GM12874 (cell line): ENCODE measurements at regions not wholly inside any gene's neighbourhood (a gene's known extent, or its start where the extent isn't known, plus 50 kb on each side); places are given as distances from the start of the nearest gene placed in this dataset.

Source experiments
- TF ChIP-seq, protein P1 (sequence below): IDR thresholded peaks from 2 replicates; pipeline ENCODE4 v1.5.1; 2011; ENCODE audit warnings: low read depth, mild to moderate bottlenecking, control low read depth, low read length, moderate library complexity; ENCODE audit not compliant: insufficient read depth

DNA sequence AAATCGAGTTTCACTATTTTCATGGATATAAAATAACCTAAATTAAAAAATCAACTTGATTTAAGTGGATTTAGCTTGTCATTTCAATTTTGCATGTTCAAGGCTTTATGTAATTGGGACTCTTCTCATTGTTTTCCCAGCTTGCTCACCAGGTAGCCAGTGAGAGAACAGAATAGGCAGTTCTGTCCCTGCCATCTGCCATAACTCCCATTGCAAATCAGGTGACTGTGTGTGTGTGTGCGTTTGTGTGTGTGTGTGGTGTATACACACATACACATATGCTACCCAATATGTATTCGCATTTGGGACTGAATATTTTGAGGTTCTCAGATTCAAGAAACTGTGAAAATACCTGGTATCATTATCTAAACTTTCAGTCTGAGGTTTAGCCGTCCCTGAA lies 1069.8 kb downstream of the IGSF11 start:
- TF ChIP-seq, protein P1, sequence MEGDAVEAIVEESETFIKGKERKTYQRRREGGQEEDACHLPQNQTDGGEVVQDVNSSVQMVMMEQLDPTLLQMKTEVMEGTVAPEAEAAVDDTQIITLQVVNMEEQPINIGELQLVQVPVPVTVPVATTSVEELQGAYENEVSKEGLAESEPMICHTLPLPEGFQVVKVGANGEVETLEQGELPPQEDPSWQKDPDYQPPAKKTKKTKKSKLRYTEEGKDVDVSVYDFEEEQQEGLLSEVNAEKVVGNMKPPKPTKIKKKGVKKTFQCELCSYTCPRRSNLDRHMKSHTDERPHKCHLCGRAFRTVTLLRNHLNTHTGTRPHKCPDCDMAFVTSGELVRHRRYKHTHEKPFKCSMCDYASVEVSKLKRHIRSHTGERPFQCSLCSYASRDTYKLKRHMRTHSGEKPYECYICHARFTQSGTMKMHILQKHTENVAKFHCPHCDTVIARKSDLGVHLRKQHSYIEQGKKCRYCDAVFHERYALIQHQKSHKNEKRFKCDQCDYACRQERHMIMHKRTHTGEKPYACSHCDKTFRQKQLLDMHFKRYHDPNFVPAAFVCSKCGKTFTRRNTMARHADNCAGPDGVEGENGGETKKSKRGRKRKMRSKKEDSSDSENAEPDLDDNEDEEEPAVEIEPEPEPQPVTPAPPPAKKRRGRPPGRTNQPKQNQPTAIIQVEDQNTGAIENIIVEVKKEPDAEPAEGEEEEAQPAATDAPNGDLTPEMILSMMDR = no peak

DNA sequence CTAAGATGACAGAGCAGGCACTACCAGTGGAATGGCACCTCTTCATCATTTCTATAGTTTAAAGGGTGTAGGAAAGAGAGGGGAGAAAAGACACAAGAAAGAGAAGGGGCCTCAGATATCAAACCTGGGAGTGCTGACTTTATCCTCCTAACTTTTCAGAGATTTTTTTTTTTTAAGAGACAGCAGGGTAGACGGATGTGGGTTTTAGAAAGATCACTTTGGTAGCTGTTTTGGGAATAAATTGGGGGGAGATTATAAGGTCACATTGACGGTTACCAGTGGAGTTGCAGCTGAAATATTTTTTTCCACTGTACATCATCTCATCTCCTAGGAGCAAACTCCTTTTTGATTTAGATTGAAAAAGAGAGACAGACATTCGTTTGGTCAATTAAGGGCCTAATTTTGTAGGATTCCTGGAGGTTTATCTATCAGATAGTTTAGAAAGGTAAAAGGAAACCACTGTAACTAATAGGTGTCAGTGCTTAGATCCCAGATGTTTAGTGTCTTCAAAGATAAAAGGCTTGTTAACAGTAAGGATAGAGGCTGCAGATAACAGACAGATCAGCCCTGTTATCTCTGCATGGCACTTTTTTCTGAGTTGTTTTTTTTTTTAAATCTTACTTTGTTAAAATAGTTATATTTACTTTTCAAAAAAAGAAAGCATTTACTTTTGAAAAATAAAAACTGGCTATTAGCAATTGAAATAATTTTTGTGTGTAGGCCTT lies 1057.0 kb downstream of the IGSF11 start:
- TF ChIP-seq, protein P1 = no peak

DNA sequence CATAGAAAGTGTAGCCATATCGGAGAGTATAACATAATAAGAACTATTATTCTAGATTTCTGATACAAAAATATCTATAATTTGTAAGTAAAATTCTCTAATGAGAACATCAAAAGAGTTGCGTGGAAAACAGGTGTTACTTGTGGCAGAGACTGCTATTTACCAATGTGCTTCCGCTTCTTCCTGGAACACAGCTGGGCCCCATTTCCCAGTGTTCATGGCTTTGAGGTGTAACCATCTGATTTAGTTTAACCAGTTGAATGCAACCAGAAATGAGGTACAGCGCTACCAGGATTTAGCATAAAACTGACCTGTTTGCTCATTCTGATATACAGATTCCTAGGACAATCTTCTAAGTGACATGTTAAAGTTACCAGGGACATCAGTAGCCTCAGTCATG lies 1055.2 kb downstream of the IGSF11 start:
- TF ChIP-seq, protein P1 = no peak

DNA sequence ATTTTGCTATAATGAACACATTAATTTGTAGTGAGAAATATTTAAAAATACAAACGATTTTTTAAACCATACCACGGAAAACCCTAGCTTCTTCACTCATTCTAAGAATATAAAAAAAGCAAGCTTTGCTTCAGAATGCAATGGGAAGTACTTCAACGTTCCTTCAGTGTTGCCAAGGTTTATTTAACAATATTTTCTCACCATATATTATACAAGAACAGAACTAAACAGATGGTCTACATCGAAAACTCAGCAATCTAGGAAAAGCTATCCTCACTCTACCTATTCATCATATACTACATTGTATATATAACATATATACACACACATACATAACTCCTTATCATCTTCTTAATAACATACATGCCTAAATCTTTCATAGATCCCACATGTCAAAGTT lies 1047.4 kb downstream of the IGSF11 start:
- TF ChIP-seq, protein P1 = no peak

DNA sequence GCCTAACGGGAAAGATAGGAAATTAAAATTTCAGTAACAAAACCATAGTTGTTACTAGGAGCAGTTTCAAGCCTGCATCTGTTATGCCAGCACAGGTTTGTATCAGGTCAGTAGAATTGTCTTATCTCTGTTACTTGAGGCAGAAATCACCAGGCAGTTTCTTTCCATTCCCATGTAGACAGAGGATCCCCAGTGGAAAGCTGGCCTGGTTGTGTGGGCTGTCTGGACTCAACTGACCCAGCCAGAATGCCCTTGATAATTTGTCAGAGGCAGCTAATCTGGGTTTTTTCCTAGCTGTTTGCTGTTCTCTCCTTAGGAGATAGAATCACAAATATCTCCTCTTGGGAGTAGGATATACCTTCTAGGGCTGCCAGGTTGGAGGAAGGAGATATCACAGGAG lies 1044.7 kb downstream of the IGSF11 start:
- TF ChIP-seq, protein P1 = no peak

DNA sequence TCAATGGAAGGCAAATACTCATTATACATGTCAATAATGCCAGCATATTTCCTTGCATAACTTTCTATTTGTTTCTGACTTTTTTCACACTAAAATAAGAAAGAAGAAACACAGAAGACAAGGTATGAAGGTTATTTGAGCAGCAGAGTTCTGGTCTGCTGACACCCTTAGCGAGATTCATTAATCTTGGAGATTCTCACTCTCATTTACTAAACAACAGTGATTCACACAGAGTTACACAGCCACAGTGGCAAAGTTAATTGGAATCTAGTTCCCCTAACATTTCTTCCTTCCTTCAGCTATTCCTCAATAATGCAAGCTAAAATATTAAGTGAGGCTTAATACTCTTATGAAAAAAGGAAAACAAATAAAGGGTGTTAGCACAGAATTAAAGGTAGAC lies 1044.0 kb downstream of the IGSF11 start:
- TF ChIP-seq, protein P1 = no peak

DNA sequence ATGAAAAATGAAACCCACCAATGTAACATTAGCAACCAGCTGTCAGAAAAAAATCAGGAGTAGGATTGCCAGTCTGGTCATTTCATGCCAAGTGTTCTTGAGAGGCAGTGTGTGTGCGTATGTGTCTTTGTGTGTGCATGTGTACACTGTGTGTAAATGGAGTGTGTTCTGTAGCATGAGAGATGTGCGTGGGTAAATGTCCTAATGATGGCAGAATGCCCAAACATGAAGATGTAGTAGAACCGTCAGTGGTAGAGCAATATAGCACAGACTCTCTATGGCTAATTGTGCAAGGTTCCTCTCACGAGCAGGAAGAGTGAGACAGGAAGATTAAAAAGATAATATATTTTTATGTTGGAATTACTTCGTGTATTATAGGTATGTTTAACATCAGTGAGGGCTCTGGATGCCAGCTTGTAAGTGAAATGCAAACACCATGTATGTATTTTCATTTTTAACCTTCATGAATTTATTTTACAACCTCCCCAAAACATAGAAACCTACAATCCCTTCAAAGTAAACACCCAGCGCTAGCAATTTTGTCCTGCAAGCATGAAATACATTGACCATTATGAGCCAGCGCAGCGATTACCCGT lies 1038.7 kb downstream of the IGSF11 start:
- TF ChIP-seq, protein P1 = no peak
